SK-N-SH (cell line): ENCODE measurements at regions not wholly inside any gene's neighbourhood (a gene's known extent, or its start where the extent isn't known, plus 50 kb on each side); places are given as distances from the start of the nearest gene placed in this dataset.

Source experiments
- CTCF ChIA-PET: fragments of 300-600, 350-600 bp; formaldehyde crosslinking; extraction: SDS; loops from one replicate; lab custom pipeline; 2021; lab: Yijun Ruan, JAX
- POLR2A ChIA-PET: fragments of 350-600 bp; sonication (Branson Sonifier 250); formaldehyde crosslinking; extraction: SDS; loops from one replicate; lab custom pipeline; 2020; ENCODE audit warnings: antibody characterized with exemption, inconsistent platforms; lab: Yijun Ruan, JAX
- DNase-seq: peaks from one replicate; pipeline ENCODE4 v3.0.0; 2012
- H2AFZ ChIP-seq: fragments of 200-600 bp; sonication (generic); 2 replicates; pipeline ENCODE4 v1.8.1; 2016; ENCODE audit warnings: antibody characterized with exemption, mild to moderate bottlenecking, low read depth
- H3F3A ChIP-seq: fragments of 200-600 bp; sonication (generic); replicated peaks from 2 replicates; pipeline ENCODE3; 2016; ENCODE audit warnings: antibody characterized with exemption, mild to moderate bottlenecking; ENCODE audit not compliant: insufficient read depth
- H3K27ac ChIP-seq, 2 experiments: fragments of 200-500 bp in 1 of 2; fragments of 200-600 bp in 1 of 2; sonication (Bioruptor generic) in 1 of 2; sonication (generic), shearing (Covaris generic) in 1 of 2; 2 replicates each; pipeline versions ENCODE4 v1.5.1 to v1.6.1; 2014 to 2016; ENCODE audit warnings: low read depth in 2 of 2, inconsistent platforms in 1 of 2, low read length in 1 of 2, mild to moderate bottlenecking in 1 of 2, mixed read lengths in 1 of 2
- H3K27me3 ChIP-seq: fragments of 200-600 bp; sonication (generic), shearing (Covaris generic); 2 replicates; pipeline ENCODE4 v1.6.1; 2016; ENCODE audit warnings: mixed run types; ENCODE audit not compliant: insufficient read depth
- H3K36me3 ChIP-seq, 2 experiments: fragments of 200-500 bp in 1 of 2; fragments of 200-600 bp in 1 of 2; sonication (Bioruptor generic) in 1 of 2; sonication (generic) in 1 of 2; replicated peaks in 1 of 2; 2 replicates each; pipeline versions ENCODE3 to v1.5.1; 2014 to 2016; ENCODE audit warnings: low read length in 1 of 2, mild to moderate bottlenecking in 1 of 2; ENCODE audit not compliant: insufficient read depth in 2 of 2, control insufficient read depth in 1 of 2
- H3K4me1 ChIP-seq, 2 experiments: fragments of 200-500 bp in 1 of 2; fragments of 200-600 bp in 1 of 2; sonication (Bioruptor generic) in 1 of 2; sonication (generic), shearing (Covaris generic) in 1 of 2; 2 replicates each; pipeline versions ENCODE4 v1.5.1 to v1.6.1; 2014 to 2016; ENCODE audit warnings: low read depth in 1 of 2, low read length in 1 of 2, mixed run types in 1 of 2; ENCODE audit not compliant: insufficient read depth in 2 of 2, control insufficient read depth in 1 of 2
- H3K4me2 ChIP-seq: fragments of 200-600 bp; sonication (generic), shearing (Covaris generic); 2 replicates; pipeline ENCODE4 v1.6.1; 2017; ENCODE audit warnings: mixed run types
- H3K4me3 ChIP-seq, 2 experiments: fragments of 200-500 bp in 1 of 2; fragments of 200-600 bp in 1 of 2; sonication (Bioruptor generic) in 1 of 2; sonication (generic), shearing (Covaris generic) in 1 of 2; 2 replicates each; pipeline versions ENCODE4 v1.5.1 to v1.8.1; 2014 to 2016; ENCODE audit warnings: low read depth in 2 of 2, inconsistent platforms in 1 of 2, low read length in 1 of 2, mild to moderate bottlenecking in 1 of 2, mixed read lengths in 1 of 2, moderate library complexity in 1 of 2
- H3K79me2 ChIP-seq: fragments of 200-600 bp; sonication (generic); 2 replicates; pipeline ENCODE4 v1.8.1; 2017; ENCODE audit warnings: mild to moderate bottlenecking; ENCODE audit not compliant: insufficient read depth
- H3K9ac ChIP-seq: fragments of 200-600 bp; sonication (generic); 2 replicates; pipeline ENCODE4 v1.6.1; 2017; ENCODE audit warnings: mixed run types
- H3K9me2 ChIP-seq: fragments of 200-600 bp; sonication (generic); 2 replicates; pipeline ENCODE4 v1.6.1; 2017; ENCODE audit warnings: mixed run types
- H3K9me3 ChIP-seq: fragments of 200-600 bp; sonication (generic); 2 replicates; pipeline ENCODE4 v1.6.1; 2017; ENCODE audit warnings: mixed run types, mild to moderate bottlenecking, moderate library complexity
- H4K20me1 ChIP-seq: fragments of 200-600 bp; sonication (generic); 2 replicates; pipeline ENCODE4 v1.6.1; 2017; ENCODE audit warnings: mild to moderate bottlenecking, mixed run types; ENCODE audit not compliant: insufficient read depth
- CHD2 ChIP-seq: fragments of 150-350 bp; IDR thresholded peaks from 2 replicates; pipeline ENCODE4 v1.6.1; 2018; ENCODE audit warnings: low read length; ENCODE audit not compliant: partially characterized antibody
- EZH2phosphoT487 ChIP-seq: fragments of 200-600 bp; sonication (generic); IDR thresholded peaks from 2 replicates; pipeline ENCODE4 v1.6.1; 2017; ENCODE audit warnings: low read depth, mixed run types, mild to moderate bottlenecking, antibody characterized with exemption, moderate library complexity, borderline replicate concordance
- FOSL2 ChIP-seq: IDR thresholded peaks from 2 replicates; pipeline ENCODE4 v1.4.0; 2012; ENCODE audit warnings: low read depth, mild to moderate bottlenecking, moderate library complexity, borderline replicate concordance
- FOXM1 ChIP-seq: IDR thresholded peaks from 2 replicates; pipeline ENCODE4 v1.4.0; 2012; ENCODE audit warnings: low read depth, mild to moderate bottlenecking
- GABPA ChIP-seq: IDR thresholded peaks from 2 replicates; pipeline ENCODE4 v1.4.0; 2012; ENCODE audit warnings: low read depth, mild to moderate bottlenecking
- GATA2 ChIP-seq: sonication (generic); formaldehyde crosslinking; IDR thresholded peaks from 2 replicates; pipeline ENCODE4 v1.5.0; 2020; ENCODE audit warnings: mild to moderate bottlenecking, missing genetic modification reagents
- JUND ChIP-seq: IDR thresholded peaks from 2 replicates; pipeline ENCODE4 v1.4.0; 2012
- MEF2A ChIP-seq: IDR thresholded peaks from 2 replicates; pipeline ENCODE4 v1.4.0; 2012; ENCODE audit warnings: low read depth, borderline replicate concordance
- MXI1 ChIP-seq: IDR thresholded peaks from 2 replicates; pipeline ENCODE4 v1.6.1; 2012; ENCODE audit warnings: mild to moderate bottlenecking, low read depth, low read length, improper control_type of control experiment
- NRF1 ChIP-seq: IDR thresholded peaks from 2 replicates; pipeline ENCODE4 v1.6.1; 2012; ENCODE audit warnings: low read depth, mild to moderate bottlenecking, low read length
- POLR2AphosphoS5 ChIP-seq: IDR thresholded peaks from 2 replicates; pipeline ENCODE4 v1.6.1; 2012; ENCODE audit warnings: low read depth, low read length
- RAD21 ChIP-seq: IDR thresholded peaks from 2 replicates; pipeline ENCODE4 v1.6.1; 2012; ENCODE audit warnings: mild to moderate bottlenecking, low read length
- RFX5 ChIP-seq: IDR thresholded peaks from 2 replicates; pipeline ENCODE4 v1.6.1; 2012; ENCODE audit warnings: mild to moderate bottlenecking, improper control_type of control experiment, low read length
- RXRA ChIP-seq: IDR thresholded peaks from 2 replicates; pipeline ENCODE4 v1.4.0; 2012; ENCODE audit warnings: low read depth, mild to moderate bottlenecking, borderline replicate concordance
- SIN3A ChIP-seq: IDR thresholded peaks from 2 replicates; pipeline ENCODE4 v1.6.1; 2012; ENCODE audit warnings: low read depth, mild to moderate bottlenecking, low read length, moderate library complexity, borderline replicate concordance
- SMC3 ChIP-seq: IDR thresholded peaks from 2 replicates; pipeline ENCODE4 v1.6.1; 2012; ENCODE audit warnings: low read depth, low read length, improper control_type of control experiment
- TCF12 ChIP-seq: IDR thresholded peaks from 2 replicates; pipeline ENCODE4 v1.4.0; 2012
- TEAD4 ChIP-seq: IDR thresholded peaks from 2 replicates; pipeline ENCODE4 v1.4.0; 2012; ENCODE audit warnings: mild to moderate bottlenecking, borderline replicate concordance; ENCODE audit not compliant: insufficient read depth
- YY1 ChIP-seq: IDR thresholded peaks from 2 replicates; pipeline ENCODE4 v1.4.0; 2012; ENCODE audit warnings: low read depth, mild to moderate bottlenecking
- WGBS: methylation state at CpG from one replicate; pipeline ENCODE4 v1.1.6; 2017; ENCODE audit warnings: low lambda C conversion rate; 5-methylcytosine and 5-hydroxymethylcytosine counted together
- TF ChIP-seq, protein P1 (sequence below): fragments of 150-350 bp; IDR thresholded peaks from 2 replicates; pipeline ENCODE4 v1.6.1; 2017; ENCODE audit warnings: antibody characterized with exemption, low read length, low read depth, borderline replicate concordance
- TF ChIP-seq, protein P2 (sequence below): IDR thresholded peaks from 2 replicates; pipeline ENCODE4 v1.6.1; 2012; ENCODE audit warnings: mild to moderate bottlenecking, low read depth, low read length, moderate library complexity
- TF ChIP-seq, protein P3 (sequence below): fragments of 200-600 bp; sonication (generic); IDR thresholded peaks from 2 replicates; pipeline ENCODE4 v1.6.1; 2017; ENCODE audit warnings: antibody characterized with exemption, mild to moderate bottlenecking, moderate library complexity
- TF ChIP-seq, protein P4 (sequence below): IDR thresholded peaks from 2 replicates; pipeline ENCODE4 v1.4.0; 2012; ENCODE audit warnings: low read depth, borderline replicate concordance

DNA sequence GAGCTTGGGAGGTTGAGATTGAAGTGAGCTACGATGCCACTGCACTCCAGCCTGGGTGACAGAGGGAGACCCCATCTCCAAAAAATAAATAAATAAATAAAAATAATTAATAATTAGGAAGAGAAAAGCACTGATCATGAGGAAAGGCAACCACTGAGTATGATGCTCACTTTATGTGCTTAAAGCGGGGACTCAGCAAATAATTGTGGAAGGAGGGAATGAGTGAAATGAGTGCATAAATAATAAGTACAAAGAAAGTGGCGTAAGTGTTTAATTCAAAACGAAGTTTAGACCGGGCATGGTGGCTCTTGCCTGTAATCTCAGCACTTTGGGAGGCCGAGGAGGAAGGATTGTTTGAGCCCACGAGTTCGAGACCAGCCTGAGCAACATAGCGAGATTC, 94.9 kb upstream of the MKLN1 start:
- Histone ChIP-seq H3K9me3 (no peaks in the 10 kb centered on the region), H3K79me2 (no peaks in the 10 kb centered on the region), H3F3A (peaks cover 27% of the 10 kb centered on the region), H2AFZ (no peak overlapping the region), H3K9ac (no peak overlapping the region), H4K20me1 (no peaks in the 10 kb centered on the region), H3K9me2 (no peaks in the 10 kb centered on the region), H3K27me3 (no peaks in the 10 kb centered on the region), H3K4me1 (peaks cover 8 to 28% of the 10 kb centered on the region in 2 experiments), H3K4me2 (no peak overlapping the region), H3K36me3 (no peaks in the 10 kb centered on the region), H3K4me3 (no peak overlapping the region), H3K27ac (no peak overlapping the region)
- CTCF ChIA-PET, result no interaction called here
- TF ChIP-seq FOXM1 (no peak), RFX5 (no peak), JUND (no peak), NRF1 (no peak), EZH2phosphoT487 (no peak), FOSL2 (no peak), GABPA (no peak), TCF12 (no peak)
- TF ChIP-seq, protein P1, sequence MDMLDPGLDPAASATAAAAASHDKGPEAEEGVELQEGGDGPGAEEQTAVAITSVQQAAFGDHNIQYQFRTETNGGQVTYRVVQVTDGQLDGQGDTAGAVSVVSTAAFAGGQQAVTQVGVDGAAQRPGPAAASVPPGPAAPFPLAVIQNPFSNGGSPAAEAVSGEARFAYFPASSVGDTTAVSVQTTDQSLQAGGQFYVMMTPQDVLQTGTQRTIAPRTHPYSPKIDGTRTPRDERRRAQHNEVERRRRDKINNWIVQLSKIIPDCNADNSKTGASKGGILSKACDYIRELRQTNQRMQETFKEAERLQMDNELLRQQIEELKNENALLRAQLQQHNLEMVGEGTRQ, result no peak
- TF ChIP-seq, protein P2, sequence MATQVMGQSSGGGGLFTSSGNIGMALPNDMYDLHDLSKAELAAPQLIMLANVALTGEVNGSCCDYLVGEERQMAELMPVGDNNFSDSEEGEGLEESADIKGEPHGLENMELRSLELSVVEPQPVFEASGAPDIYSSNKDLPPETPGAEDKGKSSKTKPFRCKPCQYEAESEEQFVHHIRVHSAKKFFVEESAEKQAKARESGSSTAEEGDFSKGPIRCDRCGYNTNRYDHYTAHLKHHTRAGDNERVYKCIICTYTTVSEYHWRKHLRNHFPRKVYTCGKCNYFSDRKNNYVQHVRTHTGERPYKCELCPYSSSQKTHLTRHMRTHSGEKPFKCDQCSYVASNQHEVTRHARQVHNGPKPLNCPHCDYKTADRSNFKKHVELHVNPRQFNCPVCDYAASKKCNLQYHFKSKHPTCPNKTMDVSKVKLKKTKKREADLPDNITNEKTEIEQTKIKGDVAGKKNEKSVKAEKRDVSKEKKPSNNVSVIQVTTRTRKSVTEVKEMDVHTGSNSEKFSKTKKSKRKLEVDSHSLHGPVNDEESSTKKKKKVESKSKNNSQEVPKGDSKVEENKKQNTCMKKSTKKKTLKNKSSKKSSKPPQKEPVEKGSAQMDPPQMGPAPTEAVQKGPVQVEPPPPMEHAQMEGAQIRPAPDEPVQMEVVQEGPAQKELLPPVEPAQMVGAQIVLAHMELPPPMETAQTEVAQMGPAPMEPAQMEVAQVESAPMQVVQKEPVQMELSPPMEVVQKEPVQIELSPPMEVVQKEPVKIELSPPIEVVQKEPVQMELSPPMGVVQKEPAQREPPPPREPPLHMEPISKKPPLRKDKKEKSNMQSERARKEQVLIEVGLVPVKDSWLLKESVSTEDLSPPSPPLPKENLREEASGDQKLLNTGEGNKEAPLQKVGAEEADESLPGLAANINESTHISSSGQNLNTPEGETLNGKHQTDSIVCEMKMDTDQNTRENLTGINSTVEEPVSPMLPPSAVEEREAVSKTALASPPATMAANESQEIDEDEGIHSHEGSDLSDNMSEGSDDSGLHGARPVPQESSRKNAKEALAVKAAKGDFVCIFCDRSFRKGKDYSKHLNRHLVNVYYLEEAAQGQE, result no peak
- TF ChIP-seq, protein P3, sequence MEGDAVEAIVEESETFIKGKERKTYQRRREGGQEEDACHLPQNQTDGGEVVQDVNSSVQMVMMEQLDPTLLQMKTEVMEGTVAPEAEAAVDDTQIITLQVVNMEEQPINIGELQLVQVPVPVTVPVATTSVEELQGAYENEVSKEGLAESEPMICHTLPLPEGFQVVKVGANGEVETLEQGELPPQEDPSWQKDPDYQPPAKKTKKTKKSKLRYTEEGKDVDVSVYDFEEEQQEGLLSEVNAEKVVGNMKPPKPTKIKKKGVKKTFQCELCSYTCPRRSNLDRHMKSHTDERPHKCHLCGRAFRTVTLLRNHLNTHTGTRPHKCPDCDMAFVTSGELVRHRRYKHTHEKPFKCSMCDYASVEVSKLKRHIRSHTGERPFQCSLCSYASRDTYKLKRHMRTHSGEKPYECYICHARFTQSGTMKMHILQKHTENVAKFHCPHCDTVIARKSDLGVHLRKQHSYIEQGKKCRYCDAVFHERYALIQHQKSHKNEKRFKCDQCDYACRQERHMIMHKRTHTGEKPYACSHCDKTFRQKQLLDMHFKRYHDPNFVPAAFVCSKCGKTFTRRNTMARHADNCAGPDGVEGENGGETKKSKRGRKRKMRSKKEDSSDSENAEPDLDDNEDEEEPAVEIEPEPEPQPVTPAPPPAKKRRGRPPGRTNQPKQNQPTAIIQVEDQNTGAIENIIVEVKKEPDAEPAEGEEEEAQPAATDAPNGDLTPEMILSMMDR, result no peak
- WGBS, result 93% methylated on average over 9 of the region's 9 CpGs
- no peak for DNase-seq
- POLR2A ChIA-PET, result no interaction called here

DNA sequence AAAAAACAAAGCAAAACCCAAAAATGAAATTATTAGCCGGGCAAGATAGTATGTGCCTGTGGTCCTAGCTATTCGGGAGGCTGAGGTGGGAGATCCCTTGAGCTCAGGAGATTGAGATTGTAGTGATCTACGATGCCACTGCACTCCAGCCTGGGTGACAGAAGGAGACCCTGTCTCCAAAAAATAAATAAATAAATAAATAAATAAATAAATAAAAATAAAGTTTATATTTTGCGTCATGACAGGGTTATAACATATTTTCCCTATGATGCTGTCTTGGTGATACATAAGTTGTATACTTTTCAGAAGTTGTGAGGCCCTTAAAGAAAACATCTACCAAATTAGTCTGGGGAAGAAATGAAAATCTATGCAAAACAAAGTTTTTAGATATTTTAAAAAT, 94.5 kb upstream of the MKLN1 start:
- Histone ChIP-seq H3K79me2 (no peaks in the 10 kb centered on the region), H3K9ac (no peak overlapping the region), H3K27ac (no peak overlapping the region), H4K20me1 (no peaks in the 10 kb centered on the region), H3K4me3 (no peak overlapping the region), H2AFZ (no peak overlapping the region), H3K9me2 (no peaks in the 10 kb centered on the region), H3K9me3 (no peaks in the 10 kb centered on the region), H3K36me3 (no peaks in the 10 kb centered on the region), H3K4me1 (peaks cover 8 to 32% of the 10 kb centered on the region in 2 experiments), H3K4me2 (no peak overlapping the region)
- CTCF ChIA-PET, result no interaction called here
- no peak for DNase-seq
- POLR2A ChIA-PET, result no interaction called here
- TF ChIP-seq SIN3A (no peak), EZH2phosphoT487 (no peak), TEAD4 (no peak), YY1 (no peak), RAD21 (no peak), MXI1 (no peak), POLR2AphosphoS5 (no peak), GABPA (no peak), TCF12 (no peak), MEF2A (no peak), SMC3 (no peak), RXRA (no peak), GATA2 (CRISPR knock-in tag) (no peak), CHD2 (no peak)
- TF ChIP-seq, protein P1, result no peak
- TF ChIP-seq, protein P4, sequence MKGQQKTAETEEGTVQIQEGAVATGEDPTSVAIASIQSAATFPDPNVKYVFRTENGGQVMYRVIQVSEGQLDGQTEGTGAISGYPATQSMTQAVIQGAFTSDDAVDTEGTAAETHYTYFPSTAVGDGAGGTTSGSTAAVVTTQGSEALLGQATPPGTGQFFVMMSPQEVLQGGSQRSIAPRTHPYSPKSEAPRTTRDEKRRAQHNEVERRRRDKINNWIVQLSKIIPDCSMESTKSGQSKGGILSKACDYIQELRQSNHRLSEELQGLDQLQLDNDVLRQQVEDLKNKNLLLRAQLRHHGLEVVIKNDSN, result no peak
- TF ChIP-seq, all 33 proteins: peak for 0
- H3K27me3 ChIP-seq, result no peaks in the 10 kb centered on the region
- peaks cover 27% of the 10 kb centered on the region for H3F3A ChIP-seq
- 98% methylated on average over 4 of the region's 4 CpGs for WGBS
